Stimulated activated CD4-positive, alpha-beta T cell treated with anti-CD3 and anti-CD28 coated beads, Interleukin-15, amount 100 ng/mL, for 48 hours (primary cell): ENCODE measurements at regions not wholly inside any gene's neighbourhood (a gene's known extent, or its start where the extent isn't known, plus 50 kb on each side); places are given as distances from the start of the nearest gene placed in this dataset.
"Not testable (repeated sequence)": the region's sequence is repeated elsewhere in the genome, so short reads cannot be mapped to it uniquely, and the experiment has no call there.

ENCODE experiments used
- DNase-seq, 2 donors: peaks; one replicate each; pipeline ENCODE4 v3.0.0-alpha.2; 2020; ENCODE audit warnings: low read depth in 2 of 2

DNA sequence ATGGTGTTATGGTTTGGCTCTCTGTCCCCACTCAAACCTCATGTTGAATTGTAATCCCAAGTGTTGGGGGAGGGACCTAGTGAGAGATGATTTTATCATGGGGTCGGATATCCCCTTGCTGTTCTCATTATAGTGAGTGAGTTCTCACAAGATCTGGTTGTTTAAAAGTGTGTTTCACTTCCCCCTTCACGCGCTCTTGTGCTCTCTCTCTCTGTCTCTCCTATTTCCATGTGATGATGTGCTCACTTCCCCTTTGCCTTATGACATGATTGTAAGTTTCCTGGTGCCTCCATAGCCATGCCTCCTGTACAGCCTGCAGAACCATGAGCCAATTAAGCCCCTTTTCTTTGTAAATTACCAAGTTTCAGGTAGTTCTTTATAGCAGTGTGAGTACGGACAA lies 765.1 kb downstream of the KCNA4 start:
- DNase-seq = no peak

- DNase-seq = no peak
Observed at GRCh38 chr11:29249713-29250112, 767.1 kb downstream of the KCNA4 start.

DNA sequence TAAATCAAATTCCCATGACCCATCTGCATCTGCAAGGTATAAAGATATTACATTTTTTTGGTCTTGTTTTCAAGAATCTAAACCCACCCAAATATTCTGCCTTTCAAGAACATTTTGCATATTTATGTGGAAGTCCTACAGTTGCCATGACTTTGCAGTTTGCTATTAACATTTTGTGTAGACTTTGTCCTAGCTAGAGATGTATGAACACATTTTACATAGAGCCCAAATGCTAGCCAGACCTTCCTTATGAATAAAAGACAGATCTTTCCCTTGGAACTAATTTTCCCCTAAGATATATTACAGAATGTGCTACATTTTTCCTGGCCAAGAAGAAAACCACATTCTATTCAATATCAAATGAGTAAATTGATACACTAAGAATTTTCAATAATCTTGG lies 772.5 kb downstream of the KCNA4 start:
- no peak for DNase-seq

- DNase-seq = no peak
Observed at GRCh38 chr11:29243616-29244015, 773.2 kb downstream of the KCNA4 start.

DNA sequence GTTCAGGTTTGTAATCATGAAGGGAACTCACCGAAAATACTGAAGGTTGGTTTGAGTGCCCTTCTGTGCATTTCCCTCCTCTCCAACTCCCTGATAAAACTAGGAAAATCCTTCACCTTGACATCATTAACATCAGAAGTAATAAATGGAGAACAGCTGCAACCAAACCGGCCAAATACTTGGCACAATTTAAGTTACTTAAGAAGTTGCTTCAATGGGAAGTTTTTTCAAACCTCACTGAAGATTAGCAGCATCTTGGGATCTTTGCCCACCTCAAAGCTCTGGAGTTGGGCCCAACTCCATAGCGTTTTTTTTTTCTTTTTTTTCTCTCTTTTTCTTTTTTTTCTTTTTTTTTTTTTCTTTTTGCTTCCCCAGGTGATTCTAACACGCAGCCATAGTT lies 784.8 kb downstream of the KCNA4 start:
- no peak for DNase-seq

DNA sequence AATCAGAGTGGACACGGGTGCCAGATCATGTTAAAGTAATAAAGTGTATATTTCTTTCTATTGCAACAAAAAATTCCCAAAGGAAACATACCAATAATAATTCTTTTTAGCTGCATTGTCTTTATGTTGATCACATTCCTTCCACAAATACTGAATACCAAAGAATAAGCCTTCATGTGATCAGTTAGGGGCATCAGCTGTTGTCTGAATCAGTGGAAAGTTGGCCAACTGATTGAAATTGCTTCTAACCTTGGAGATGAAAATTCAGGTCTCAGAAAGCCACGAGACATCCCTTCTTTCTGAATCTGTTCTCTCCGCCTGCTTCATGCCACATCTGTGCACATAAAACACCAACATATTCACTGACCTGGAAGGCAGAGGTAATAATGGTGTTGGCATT lies 785.2 kb downstream of the KCNA4 start:
- no peak for DNase-seq

DNA sequence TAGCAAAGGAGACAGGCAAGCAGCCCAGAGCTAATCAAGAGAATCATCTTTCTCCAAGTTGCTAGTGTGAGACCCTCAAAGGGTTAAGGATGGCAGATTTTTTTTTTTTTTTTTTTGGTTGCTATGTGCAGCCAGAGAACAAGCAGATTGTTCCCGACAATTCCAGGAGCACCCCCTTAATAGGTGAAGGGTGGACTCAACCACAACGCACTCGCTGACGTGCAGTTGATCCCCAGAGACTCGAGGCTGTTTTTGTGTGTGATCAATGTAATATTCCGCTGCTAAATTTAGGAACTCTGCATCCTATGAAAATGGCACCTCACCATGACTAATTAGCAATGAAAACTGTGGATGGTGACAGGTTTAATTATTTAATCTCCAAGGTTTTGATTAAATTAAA lies 789.0 kb downstream of the KCNA4 start:
- no peak for DNase-seq

- no peak for DNase-seq
Observed at GRCh38 chr11:29224739-29225384, 792.0 kb downstream of the KCNA4 start.

- not testable (repeated sequence) for DNase-seq
Observed at GRCh38 chr11:29219531-29219930, 797.3 kb downstream of the KCNA4 start.

DNA sequence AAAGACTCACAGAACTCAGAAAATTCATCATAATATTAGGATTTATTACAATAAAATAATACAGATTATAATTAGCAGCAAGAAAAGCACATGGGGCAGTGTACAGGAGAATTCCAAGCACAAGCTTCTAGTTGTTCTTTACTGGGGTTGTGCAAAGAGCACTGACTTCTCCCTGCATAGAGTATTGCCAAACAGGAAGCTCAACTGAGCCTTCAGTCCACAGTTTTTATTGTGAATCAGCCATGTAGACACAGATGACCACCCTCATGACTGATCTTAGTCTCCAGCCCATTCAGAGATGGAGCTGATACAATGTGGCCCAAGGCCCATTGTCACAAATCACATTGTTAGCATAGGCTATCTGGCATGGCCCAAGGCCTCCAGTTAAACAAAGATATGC lies 798.9 kb downstream of the KCNA4 start:
- no peak for DNase-seq

DNA sequence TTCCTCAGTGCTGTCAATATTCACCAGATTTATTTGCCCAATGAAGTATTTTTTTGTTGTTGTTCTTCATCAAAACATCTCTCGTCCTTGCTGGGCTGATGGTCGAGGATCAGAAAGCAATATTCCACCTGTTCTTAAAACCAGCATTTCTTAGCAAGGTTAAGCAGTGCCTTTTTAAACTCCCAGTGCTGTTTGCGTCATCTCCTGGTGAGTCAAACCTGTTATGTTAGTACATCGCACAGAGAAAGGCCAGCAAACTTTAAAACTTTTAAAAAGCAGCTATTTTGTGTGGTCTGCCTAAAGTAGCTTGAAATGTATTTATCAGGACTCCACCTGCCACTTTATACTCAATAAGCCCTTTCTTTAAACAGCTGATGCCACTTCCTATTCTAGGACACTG lies 802.0 kb downstream of the KCNA4 start:
- DNase-seq = no peak

GRCh38 chr11:29211202-29211601 lies 805.6 kb downstream of the KCNA4 start:
- no peak for DNase-seq

DNA sequence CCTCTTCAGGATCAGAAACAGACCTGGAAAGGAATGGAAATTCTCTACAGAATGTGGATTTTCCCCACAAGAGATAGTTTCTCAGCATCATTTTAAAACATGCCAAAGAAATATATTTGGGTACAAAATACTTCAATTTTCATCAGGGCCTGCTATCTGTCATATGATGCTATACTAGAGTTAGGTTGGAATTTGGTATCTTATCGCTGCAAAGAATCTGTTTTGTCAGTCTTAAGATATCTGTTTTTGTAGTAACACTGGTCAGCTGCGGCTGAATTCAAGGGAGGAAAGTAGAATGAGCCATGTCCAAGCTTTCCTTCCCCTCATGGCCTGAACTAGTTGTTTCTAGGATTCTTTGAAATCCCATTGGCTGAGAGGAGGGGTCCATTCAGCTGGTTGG lies 806.4 kb downstream of the KCNA4 start:
- DNase-seq = no peak

- no peak for DNase-seq
Observed at GRCh38 chr11:29208117-29208516, 808.7 kb downstream of the KCNA4 start.

GRCh38 chr11:29200791-29201562 lies 815.9 kb downstream of the KCNA4 start:
- no peak for DNase-seq

DNA sequence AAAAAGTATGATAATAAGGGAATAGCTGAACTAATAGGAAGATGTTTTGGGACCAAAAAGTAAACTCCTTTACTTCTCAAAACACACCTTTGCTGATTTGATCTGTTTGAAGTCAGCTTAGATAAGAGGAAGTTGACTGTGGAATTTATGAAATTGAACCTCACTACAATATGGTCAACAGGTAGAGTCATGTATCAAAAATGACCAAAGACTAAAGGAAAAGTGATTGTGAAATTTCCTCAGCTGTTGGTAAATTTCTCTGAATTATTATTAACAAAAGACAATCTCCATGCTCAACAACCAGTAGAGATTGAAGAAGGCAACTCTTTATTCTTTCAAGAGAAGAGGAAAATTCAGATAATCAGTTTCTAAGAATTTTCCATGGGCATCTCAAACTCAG lies 826.5 kb downstream of the KCNA4 start:
- no peak for DNase-seq

DNA sequence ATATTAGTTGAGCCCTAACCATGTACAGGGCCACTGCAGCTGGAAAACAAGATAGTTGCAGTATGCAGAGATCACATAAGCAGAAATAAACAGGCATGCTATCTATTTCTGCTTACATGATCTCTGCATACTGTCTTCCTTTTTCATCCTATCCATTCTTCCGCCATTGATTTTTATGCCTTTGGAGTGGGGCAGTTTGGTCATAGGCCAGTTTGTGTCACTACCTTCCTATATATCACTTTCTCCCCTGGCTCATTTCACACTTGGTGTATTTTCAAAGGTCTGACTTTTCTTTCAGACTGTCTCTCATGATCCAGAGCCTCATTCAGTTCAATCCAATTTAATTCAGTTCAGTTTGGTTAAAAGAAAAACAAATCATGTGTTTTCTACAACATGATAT lies 829.6 kb downstream of the KCNA4 start:
- DNase-seq = no peak

GRCh38 chr11:29184939-29185890 lies 831.6 kb downstream of the KCNA4 start:
- DNase-seq = no peak

DNA sequence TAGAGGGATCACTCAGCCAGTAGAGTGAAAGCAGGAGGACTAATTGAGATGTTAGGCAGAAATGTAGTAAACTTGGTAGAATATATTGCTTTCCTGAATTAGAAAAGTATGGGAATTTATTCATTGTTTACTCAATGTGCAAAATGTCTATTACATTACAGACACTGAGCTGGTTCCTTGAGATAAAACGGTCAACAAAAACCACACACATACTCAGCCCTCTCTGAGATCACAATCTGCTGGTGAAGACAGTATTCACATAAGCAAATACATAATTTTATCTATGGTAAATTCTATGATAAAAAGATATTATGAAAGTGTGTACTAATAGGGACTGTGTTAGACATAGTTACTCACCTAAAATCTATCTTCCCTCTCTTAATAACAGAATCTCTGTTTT lies 833.5 kb downstream of the KCNA4 start:
- no peak for DNase-seq

DNA sequence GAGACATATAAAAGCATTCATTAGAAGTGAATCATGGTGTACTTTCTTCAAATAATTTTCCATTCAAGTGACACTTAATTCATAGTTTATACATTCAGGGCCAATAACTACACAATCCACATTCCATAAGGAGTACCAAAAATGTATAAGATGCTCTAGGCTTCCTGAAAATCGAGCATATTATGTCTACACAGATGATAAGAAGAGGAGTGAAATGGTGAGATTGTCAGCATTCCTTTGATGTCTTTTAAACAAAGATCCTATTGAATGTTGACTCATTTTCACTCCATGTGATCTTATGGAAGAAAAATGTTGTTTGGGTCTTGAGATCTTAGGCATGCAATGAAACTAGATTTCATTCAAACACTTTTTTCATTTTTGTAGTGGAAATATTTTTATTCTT lies 843.2 kb downstream of the KCNA4 start:
- DNase-seq = no peak

DNA sequence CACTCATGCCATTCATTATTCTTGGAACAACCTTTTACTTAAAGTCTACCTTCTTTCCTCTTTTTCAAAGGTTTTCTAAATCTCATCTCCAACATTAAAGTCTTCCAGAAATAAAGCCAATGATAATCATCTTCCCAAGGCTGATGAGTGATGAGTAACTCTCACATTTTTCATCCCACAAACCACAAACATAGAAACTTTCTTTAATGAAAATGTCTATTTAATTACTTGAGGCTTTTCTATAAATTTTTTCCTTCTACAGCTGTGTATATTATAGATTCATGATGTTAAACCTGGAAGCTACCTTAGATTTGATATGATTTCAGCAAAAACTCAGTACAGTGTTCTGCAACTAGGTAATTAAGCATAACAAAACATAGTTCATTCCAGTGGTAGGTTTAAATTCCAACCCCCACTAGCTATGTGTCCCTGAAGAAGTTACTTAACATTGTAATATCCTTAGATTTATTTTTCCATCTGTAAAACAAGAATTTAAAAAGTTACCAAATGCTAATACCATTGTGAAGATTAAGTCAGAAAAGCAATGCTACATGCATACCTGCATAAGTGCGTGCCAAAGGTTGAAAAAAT lies 845.4 kb downstream of the KCNA4 start:
- DNase-seq = no peak

GRCh38 chr11:29166306-29166705 lies 850.5 kb downstream of the KCNA4 start:
- no peak for DNase-seq
